NCI-H146 treated with DMSO at 0.1 percent for 48 hours (cell line): ENCODE measurements at regions not wholly inside any gene's neighbourhood (a gene's known extent, or its start where the extent isn't known, plus 50 kb on each side); places are given as distances from the start of the nearest gene placed in this dataset.

Experiments used
- DNase-seq: peaks from one replicate; lab custom pipeline; 2025; ENCODE audit not compliant: unreplicated experiment; lab: John Stamatoyannopoulos, UW

GRCh38 chr5:87877495-87877894, 391.1 kb downstream of the TMEM161B start:
- DNase-seq: no peak

DNA sequence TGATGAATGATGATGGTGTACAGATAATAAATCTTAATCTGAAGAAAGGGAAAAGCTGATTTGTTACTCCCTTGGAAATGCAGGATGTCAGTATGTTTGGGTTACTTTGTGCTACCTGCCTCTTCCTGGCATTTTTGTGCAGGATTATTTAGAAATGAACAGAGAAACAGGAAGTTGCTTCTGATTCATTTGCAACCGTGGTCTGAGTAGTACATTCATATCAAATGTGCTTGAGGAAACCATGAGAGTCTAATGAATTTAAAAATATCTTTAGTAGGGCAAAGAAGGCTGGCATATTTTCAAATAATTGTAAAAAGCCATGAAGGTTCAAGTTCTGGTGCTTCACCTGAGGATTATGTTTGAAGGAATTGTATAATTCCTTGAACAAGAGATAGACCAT, 391.6 kb downstream of the TMEM161B start:
- no peak for DNase-seq

DNA sequence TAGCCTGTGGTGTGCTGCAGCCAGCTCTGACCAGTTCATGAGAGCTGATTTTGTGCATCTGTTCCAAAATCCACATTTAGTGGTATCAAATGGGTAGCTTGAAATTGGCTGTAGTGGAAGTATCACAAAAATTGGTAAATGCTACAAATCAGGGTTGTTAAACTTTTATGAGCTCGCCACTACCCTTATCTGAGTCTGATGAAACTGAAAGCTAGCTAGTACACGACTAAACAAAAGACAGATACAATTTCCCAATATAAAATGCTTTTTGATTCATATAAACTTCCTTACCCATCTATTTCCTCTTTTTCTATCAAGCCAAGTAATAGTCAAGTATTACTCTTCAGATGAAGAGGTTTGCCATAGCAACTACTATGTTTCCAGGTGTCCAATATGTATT, 392.0 kb downstream of the TMEM161B start:
- DNase-seq: no peak

- DNase-seq: peak; percentile 3
Measured at GRCh38 chr5:87872986-87873385, 395.7 kb downstream of the TMEM161B start.

- DNase-seq: no peak
Measured at GRCh38 chr5:87868792-87869191, 399.9 kb downstream of the TMEM161B start.

DNA sequence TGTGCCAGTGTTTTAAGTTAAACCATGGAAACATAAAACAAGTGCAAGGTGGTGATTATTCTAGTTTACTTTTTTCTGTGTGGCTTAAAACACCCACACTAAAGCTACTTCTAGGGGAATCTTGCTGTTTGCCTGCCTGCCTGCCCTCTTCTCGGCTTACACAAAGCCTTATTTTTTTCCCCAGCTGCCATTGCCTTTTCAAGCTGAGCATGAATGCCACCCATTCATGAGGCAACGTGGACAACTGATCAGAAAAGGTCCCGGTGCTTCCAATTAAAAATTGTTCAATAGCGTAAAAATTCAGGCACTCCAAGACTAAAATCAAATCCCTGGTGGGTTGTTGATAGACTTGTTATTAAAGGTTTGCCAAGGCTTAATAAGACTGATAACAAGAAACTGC, 401.4 kb downstream of the TMEM161B start:
- DNase-seq: no peak

DNA sequence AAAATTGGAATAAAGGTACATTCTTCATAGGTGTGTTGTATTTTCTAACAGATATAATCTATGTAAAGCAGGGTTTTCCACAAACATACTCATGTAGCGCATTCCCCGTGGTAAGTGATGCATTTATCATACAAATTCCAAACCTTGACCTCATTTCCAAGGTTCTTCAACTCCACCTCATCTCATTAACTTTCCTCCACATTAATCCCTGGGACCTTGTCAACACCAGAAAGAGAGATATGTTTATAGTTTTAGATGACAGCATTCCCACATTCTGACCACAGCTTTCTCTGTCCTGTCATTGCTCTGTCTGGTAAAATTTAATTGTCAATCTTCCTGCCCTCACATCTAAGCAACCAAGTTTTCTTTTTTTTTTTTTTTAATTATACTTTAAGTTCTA, 415.1 kb downstream of the TMEM161B start:
- DNase-seq: no peak

- no peak for DNase-seq
Measured at GRCh38 chr5:87851603-87852002, 417.0 kb downstream of the TMEM161B start.

GRCh38 chr5:87850843-87851242, 417.8 kb downstream of the TMEM161B start:
- DNase-seq: no peak

DNA sequence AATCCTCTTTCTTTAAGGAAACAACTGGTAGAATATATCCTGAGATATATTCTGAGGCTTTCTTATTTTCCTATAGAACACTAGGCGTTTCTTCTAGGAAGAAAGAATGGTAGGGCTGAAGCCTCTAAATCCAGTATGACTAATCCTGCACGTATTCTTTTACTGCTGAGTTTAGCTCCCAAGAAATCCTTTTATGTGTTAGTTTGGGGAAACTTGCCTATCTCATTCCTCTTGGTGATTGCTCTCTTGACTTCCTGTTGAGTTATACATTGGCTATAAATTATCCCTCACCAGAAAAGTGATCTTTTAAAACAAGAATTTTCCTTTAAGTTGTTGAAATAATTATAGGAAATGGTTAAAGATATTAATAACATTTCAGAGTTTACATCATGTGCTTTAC, 422.9 kb downstream of the TMEM161B start:
- DNase-seq: no peak

DNA sequence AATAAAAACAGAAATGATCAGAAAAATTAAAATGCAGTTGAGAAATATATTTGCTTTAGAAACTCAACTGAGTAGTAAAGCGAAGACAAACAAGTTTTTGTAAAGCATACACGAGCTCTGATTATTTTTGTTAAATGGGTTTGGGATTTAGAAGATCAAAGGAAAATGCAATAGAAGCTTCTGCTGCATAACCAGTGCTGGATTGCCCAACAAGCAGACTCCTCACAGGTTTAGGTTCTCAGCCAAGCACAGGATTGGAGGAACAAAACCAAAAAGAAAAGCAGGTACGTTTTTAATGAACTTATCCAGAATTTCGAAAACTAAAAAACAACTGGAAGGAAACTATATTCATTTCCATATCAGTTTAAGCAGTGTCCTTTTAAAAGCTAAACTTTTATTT, 423.8 kb downstream of the TMEM161B start:
- DNase-seq: no peak

DNA sequence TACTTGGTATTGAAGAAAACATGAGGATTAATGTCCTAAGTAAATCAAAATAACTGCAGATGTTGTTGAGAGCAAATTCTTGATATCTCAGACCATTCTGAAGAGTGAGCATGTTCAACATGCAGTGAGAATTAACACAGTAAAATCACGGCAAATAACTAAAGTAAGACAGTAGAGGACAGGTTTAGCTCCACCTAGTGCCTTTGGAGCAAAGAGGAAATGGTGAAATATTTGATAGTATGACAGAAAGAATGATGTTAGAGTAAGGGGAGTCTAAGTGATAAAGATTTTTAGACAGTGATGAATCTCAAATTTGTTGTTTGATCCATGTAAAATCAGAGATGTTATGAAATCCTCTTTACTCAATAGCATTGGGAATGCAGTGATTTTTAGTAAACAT, 424.2 kb downstream of the TMEM161B start:
- no peak for DNase-seq

- no peak for DNase-seq
Measured at GRCh38 chr5:87836696-87837095, 424.0 kb upstream of the CCNH start.

GRCh38 chr5:87831499-87831898, 418.8 kb upstream of the CCNH start:
- DNase-seq: no peak

GRCh38 chr5:87829217-87829551, 416.5 kb upstream of the CCNH start:
- DNase-seq: no peak

GRCh38 chr5:87828545-87829216, 416.0 kb upstream of the CCNH start:
- DNase-seq: no peak

DNA sequence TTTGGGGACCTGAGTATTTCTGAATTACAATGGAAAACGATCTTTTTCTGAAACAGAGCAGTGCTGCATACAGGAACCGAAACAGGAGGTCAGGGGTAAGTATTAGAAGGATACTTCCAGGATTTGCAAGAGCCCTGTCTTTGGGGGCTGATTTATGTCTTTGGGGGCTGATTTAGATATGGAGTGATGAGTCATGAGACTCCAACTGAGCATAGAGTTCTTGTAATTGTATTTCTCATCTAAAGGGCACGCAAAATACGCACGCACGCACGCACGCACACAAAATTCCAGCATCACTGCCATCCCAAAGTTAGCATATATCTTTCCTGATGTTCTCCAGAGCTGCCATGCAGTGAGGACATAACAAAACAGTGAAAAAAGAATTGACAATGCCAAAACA, 414.8 kb upstream of the CCNH start:
- no peak for DNase-seq

DNA sequence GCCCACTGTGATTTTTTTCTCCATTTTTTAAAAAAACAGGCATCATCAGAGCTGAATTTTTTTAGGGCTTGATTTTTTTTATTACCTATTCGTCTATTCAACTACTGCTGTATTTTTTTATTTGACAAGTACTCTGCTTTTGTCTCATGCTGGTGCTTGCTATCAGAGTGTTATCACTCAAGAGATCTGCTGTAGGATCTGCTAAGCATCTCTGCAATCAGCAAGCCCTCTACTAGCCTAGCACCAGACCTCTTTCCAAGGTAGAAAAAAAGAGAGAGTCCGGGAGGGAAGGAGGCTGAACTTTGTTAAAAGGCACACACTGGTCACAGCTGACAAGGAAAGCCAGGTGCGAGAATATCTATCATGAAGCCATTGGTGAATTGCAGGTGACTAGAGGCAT, 413.8 kb upstream of the CCNH start:
- no peak for DNase-seq

- DNase-seq: no peak
Measured at GRCh38 chr5:87825583-87825982, 412.9 kb upstream of the CCNH start.

DNA sequence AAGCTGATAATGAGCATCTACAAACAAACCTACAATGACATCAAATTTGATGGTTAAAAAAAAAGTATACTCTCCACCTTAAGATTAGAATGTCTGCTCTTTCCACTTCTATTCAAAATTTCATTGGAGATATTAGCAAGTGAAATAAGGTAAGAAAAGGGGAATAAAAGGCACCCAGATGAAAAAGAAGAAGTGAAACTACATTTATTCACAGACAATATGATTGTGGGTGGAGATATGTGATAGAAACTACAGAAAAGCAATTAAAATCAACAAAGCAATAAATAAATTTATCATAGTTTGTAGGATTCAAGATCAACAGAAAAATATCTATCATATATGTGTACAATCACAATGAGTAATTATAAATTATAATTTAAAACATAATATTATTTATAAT, 395.1 kb upstream of the CCNH start:
- DNase-seq: no peak

DNA sequence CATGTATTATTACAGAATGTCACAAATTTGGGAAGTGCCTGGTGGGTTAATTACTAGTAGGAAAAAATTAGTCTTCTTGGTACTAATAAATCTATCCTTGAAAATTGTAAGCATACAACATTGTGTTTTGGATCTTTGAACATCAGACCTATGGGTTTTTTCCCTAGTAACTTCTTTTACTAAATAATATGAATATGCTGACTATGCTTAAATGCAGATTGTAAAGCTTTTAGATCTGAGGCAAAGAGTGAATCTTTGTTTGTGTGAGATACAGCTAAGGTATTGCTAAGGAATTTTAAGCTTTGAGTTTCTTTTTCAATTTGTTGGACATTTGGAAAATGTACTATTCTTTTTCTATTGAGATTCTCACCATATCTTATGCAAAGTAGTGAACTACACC, 390.6 kb upstream of the CCNH start:
- no peak for DNase-seq

GRCh38 chr5:87791869-87792268, 379.1 kb upstream of the CCNH start:
- no peak for DNase-seq

DNA sequence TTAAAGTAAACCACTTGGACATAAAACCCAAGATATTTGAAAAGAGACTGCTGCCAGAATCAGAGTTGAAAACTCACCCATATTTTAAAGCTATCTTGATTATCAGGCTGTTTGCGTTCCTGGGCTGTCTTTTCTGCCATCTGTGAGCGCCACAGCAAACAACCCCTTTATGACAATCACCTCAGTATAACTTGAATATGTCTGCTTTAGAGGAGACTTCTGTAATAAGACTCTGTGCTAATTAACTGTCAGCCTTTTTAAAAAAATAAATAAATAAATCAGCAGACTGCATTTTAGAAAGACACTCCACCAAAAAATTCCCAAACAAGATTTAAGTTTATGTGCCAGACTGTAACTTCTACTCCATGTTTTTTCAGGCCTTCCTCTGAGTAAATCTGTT, 375.7 kb upstream of the CCNH start:
- no peak for DNase-seq
